GM18499 (cell line): ENCODE measurements at regions not wholly inside any gene's neighbourhood (a gene's known extent, or its start where the extent isn't known, plus 50 kb on each side); places are given as distances from the start of the nearest gene placed in this dataset.
A peak's percentile ranks its signal among the peaks of the same experiment; 100 is the strongest.
"Not testable (repeated sequence)": the region's sequence is repeated elsewhere in the genome, so short reads cannot be mapped to it uniquely, and the experiment has no call there.

ENCODE experiments used
- ATAC-seq: cut with Tn5 transposase; IDR thresholded peaks from one replicate; pipeline ENCODE4 v1.9.1; 2021; ENCODE audit warnings: moderate number of reproducible peaks; ENCODE audit not compliant: insufficient read depth, unreplicated experiment

GRCh38 chr2:195572895-195573683 lies 83.9 kb upstream of the SLC39A10 start:
- no peak for ATAC-seq

GRCh38 chr2:195570329-195570728 lies 86.7 kb upstream of the SLC39A10 start:
- no peak for ATAC-seq

GRCh38 chr2:195569255-195569654 lies 87.8 kb upstream of the SLC39A10 start:
- no peak for ATAC-seq

- not testable (repeated sequence) for ATAC-seq
Observed at GRCh38 chr2:195564625-195565135, 92.3 kb upstream of the SLC39A10 start.

GRCh38 chr2:195563857-195564512 lies 93.0 kb upstream of the SLC39A10 start:
- ATAC-seq, result no peak

GRCh38 chr2:195562570-195563566 lies 94.2 kb upstream of the SLC39A10 start:
- no peak for ATAC-seq

- ATAC-seq, result peak; percentile 48
Observed at GRCh38 chr2:195561116-195561921, 95.7 kb upstream of the SLC39A10 start.

- no peak for ATAC-seq
Observed at GRCh38 chr2:195560209-195560895, 96.7 kb upstream of the SLC39A10 start.

- ATAC-seq, result peak; percentile 70
Observed at GRCh38 chr2:195559431-195559914, 97.6 kb upstream of the SLC39A10 start.

GRCh38 chr2:195555971-195556370 lies 101.1 kb upstream of the SLC39A10 start:
- no peak for ATAC-seq

GRCh38 chr2:195552581-195552980 lies 104.4 kb upstream of the SLC39A10 start:
- ATAC-seq, result no peak

- no peak for ATAC-seq
Observed at GRCh38 chr2:195548198-195548940, 108.7 kb upstream of the SLC39A10 start.

- not testable (repeated sequence) for ATAC-seq
Observed at GRCh38 chr2:195547268-195547840, 109.7 kb upstream of the SLC39A10 start.

- ATAC-seq, result no peak
Observed at GRCh38 chr2:195545811-195546210, 111.2 kb upstream of the SLC39A10 start.

- peak; percentile 87 for ATAC-seq
Observed at GRCh38 chr2:195543902-195544894, 112.8 kb upstream of the SLC39A10 start.

GRCh38 chr2:195543063-195543462 lies 114.0 kb upstream of the SLC39A10 start:
- ATAC-seq, result no peak

- ATAC-seq, result no peak
Observed at GRCh38 chr2:195542067-195542466, 115.0 kb upstream of the SLC39A10 start.
